Ascending aorta (tissue), 2 donors: ENCODE measurements at regions not wholly inside any gene's neighbourhood (a gene's known extent, or its start where the extent isn't known, plus 50 kb on each side); places are given as distances from the start of the nearest gene placed in this dataset.

ENCODE experiments used
- DNase-seq, 2 donors: peaks; one replicate each; pipeline ENCODE4 v3.0.0-alpha.2; 2019; ENCODE audit warnings: low spot score in 2 of 2
- H3K27ac ChIP-seq, 2 donors: fragments of 200-600 bp; sonication (generic); one replicate each; pipeline ENCODE4 v1.5.1; 2016 to 2017; ENCODE audit warnings: mild to moderate bottlenecking in 1 of 2
- H3K27me3 ChIP-seq: fragments of 200-600 bp; sonication (generic); one replicate; pipeline ENCODE4 v1.5.1; 2017
- H3K36me3 ChIP-seq, 2 donors: fragments of 200-600 bp; sonication (generic); one replicate each; pipeline ENCODE4 v1.5.1; 2016
- H3K4me1 ChIP-seq, 2 donors: fragments of 200-600 bp; sonication (generic); one replicate each; pipeline ENCODE4 v1.5.1; 2016 to 2017; ENCODE audit warnings: mild to moderate bottlenecking in 1 of 2
- H3K4me3 ChIP-seq, 2 donors: fragments of 200-600 bp; sonication (generic); one replicate each; pipeline ENCODE4 v1.5.1; 2016 to 2017; ENCODE audit warnings: mild to moderate bottlenecking in 1 of 2
- H3K9me3 ChIP-seq, 2 donors: fragments of 200-600 bp; sonication (generic); one replicate each; pipeline ENCODE4 v1.5.1; 2016
- CTCF ChIP-seq, 3 experiments: fragments of 200-600 bp in 2 of 3; fragments of 450-650 bp in 1 of 3; sonication (generic) in 2 of 3; IDR thresholded peaks; one replicate each; pipeline ENCODE4 v1.5.1; 2016 to 2019; ENCODE audit warnings: antibody characterized with exemption in 3 of 3, mild to moderate bottlenecking in 1 of 3, moderate library complexity in 1 of 3
- intact Hi-C: fragments of 100-400 bp; cut with DNase I; formaldehyde crosslinking; loops from one replicate; pipeline ENCODE4 v1.15.1; 2023

DNA sequence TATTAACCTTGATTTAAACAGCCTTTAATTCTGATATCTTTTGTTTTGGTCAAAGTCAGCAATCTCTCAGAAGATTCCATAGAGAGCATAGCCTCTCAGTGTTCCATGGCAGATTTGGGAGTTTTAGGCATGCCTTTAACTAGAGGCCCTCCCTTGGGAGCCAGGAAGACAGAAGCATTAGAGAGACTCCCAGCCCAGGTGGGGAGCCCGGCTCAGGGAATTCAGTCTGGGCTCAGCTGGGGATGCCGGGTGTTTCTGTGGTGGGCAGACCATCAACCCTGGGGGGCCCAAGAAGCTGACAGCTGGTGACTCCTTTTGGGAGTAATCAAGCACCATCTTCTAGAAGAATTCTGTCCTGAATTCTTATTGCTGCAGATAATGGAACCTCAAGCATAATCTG, 99.7 kb upstream of the CELF4 start:
- TF ChIP-seq CTCF (IDR thresholded peaks at IDR 0.05): no peak
- no peak for DNase-seq
- intact Hi-C loops: no loop called here
- no peaks in the 10 kb centered on the region for H3K36me3 ChIP-seq
- no peak overlapping the region for H3K4me3 ChIP-seq
- no peak overlapping the region for H3K27ac ChIP-seq
- H3K9me3 ChIP-seq: no peaks in the 10 kb centered on the region
- no peaks in the 10 kb centered on the region for H3K4me1 ChIP-seq
- no peaks in the 10 kb centered on the region for H3K27me3 ChIP-seq

DNA sequence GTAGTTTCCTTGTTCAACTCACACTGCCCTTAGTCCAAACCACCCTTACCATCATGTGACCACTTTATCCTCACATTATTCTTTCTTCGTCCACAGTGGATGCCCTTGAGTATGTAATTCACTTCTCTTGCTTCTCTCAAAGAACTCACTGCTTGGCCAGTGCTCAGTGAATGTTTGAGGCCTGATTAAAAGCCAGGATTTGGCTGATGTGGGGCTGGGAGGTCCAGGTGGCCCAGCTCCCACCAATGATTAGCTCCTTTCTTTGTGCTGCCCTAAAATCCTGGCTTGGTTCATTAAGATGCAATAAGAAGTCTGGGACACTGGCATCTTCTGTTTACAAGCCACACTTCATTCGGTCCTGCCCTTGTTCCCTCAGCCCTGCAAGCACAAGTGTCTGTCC, 97.8 kb upstream of the CELF4 start:
- intact Hi-C loops: no loop called here

DNA sequence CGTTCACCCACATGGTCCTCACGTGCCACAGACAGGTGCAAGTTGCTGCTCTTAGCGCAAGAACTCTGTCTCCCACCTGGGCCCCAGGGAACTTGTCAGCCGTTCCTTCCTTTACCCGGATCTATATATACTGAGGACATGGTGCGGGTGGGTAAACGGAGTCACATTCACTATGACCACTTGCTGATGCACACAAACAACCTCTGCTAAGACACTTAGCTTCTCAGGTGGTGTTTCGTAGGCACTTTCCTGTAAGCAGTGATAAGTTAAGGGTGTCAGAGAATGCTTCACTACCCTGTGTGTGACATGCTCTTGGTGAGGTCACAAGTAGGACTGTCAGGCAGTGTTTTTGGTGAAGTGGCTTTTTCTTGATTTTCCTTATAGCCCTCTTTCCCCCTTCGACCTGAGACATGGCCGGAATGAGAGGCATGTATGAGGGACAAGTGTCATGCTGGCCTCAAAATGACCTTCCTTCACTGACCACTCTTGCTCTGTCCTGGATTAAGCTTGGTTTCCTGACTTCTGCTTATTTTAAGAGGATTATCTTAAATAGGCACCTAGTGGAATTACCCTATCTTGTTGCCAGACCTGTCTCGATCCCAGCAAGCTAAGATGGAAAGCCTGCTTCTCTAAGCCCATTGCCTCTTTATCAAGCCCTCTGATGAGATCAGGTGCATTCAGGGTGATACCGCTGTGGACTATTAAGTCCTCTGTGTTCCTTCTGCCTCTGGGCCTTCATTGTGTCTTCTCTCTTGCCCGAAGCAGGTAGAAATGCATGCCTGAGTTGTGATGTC, 97.1 kb upstream of the CELF4 start:
- H3K27me3 ChIP-seq: no peaks in the 10 kb centered on the region
- no peaks in the 10 kb centered on the region for H3K36me3 ChIP-seq
- intact Hi-C loops: no loop called here
- no peak for TF ChIP-seq CTCF (IDR thresholded peaks at IDR 0.05)
- H3K4me3 ChIP-seq: no peak overlapping the region
- DNase-seq: no peak
- no peak overlapping the region for H3K27ac ChIP-seq
- H3K9me3 ChIP-seq: no peaks in the 10 kb centered on the region
- no peaks in the 10 kb centered on the region for H3K4me1 ChIP-seq

More for the DNA sequence above, 97.8 kb upstream of the CELF4 start:
- Histone ChIP-seq H3K9me3 (no peaks in the 10 kb centered on the region), H3K4me3 (no peak overlapping the region), H3K4me1 (no peaks in the 10 kb centered on the region), H3K27ac (no peak overlapping the region), H3K36me3 (no peaks in the 10 kb centered on the region), H3K27me3 (no peaks in the 10 kb centered on the region)
- TF ChIP-seq CTCF (IDR thresholded peaks at IDR 0.05): no peak
- DNase-seq: no peak

- Histone ChIP-seq H3K4me3 (no peak overlapping the region), H3K36me3 (no peaks in the 10 kb centered on the region), H3K4me1 (no peaks in the 10 kb centered on the region), H3K27me3 (no peaks in the 10 kb centered on the region), H3K9me3 (no peaks in the 10 kb centered on the region), H3K27ac (no peak overlapping the region)
- TF ChIP-seq CTCF (IDR thresholded peaks at IDR 0.05): no peak
- no peak for DNase-seq
- intact Hi-C loops: no loop called here
Measured at GRCh38 chr18:37662099-37662498, 96.5 kb upstream of the CELF4 start.

- no peak for TF ChIP-seq CTCF (IDR thresholded peaks at IDR 0.05)
Measured at GRCh38 chr18:37661478-37661877, 95.9 kb upstream of the CELF4 start.

More at GRCh38 chr18:37661478-37661877, 95.9 kb upstream of the CELF4 start:
- Histone ChIP-seq H3K27me3 (no peaks in the 10 kb centered on the region), H3K9me3 (no peaks in the 10 kb centered on the region), H3K4me3 (no peak overlapping the region), H3K4me1 (no peaks in the 10 kb centered on the region), H3K27ac (no peak overlapping the region), H3K36me3 (no peaks in the 10 kb centered on the region)
- DNase-seq: no peak
- intact Hi-C loops: no loop called here
